HepG2 (cell line): ENCODE measurements at regions not wholly inside any gene's neighbourhood (a gene's known extent, or its start where the extent isn't known, plus 50 kb on each side); places are given as distances from the start of the nearest gene placed in this dataset.

ENCODE experiments used
- ATAC-seq: fragments of 200-7000 bp; cut with Tn5 transposase; 3 replicates; pipeline ENCODE4 v1.9.1; 2020; ENCODE audit warnings: mild to moderate bottlenecking, moderate library complexity
- BruUV-seq: library from RNA; stranded (reverse); fragments of 400-500 nt; replicated peaks from 2 replicates; lab custom pipeline; 2021; lab: Mats Ljungman, UMichigan
- CTCF ChIA-PET: fragments of 300-600 bp; formaldehyde crosslinking; extraction: SDS; loops from one replicate; lab custom pipeline; 2021; ENCODE audit warnings: low total read pairs, inconsistent platforms, low intra/inter-chr PET ratio; lab: Yijun Ruan, JAX
- POLR2A ChIA-PET: fragments of 350-600 bp; sonication (Branson Sonifier 250); formaldehyde crosslinking; loops from one replicate; lab custom pipeline; 2020; ENCODE audit warnings: antibody characterized with exemption, inconsistent platforms; lab: Yijun Ruan, JAX
- DNase-seq: peaks from one replicate; pipeline ENCODE4 v3.0.0-alpha.2; 2015; ENCODE audit warnings: low spot score
- FAIRE-seq: peaks from 3 replicates; lab custom pipeline; 2011; peaks lifted over from hg19 to GRCh38; lab: Jason Lieb, UNC
- H2AFZ ChIP-seq: one replicate; pipeline ENCODE4 v1.6.1; 2011; ENCODE audit warnings: low read length, inconsistent platforms
- H3K27ac ChIP-seq: fragments of 300-600 bp; 3 replicates; pipeline ENCODE4 v1.8.0; 2011; ENCODE audit warnings: mixed run types, mild to moderate bottlenecking, mixed read lengths, low read length, inconsistent platforms; ENCODE audit not compliant: insufficient read depth; ENCODE audit errors: extremely low read length
- H3K27me3 ChIP-seq, 2 experiments: fragments of 200-600 bp in 1 of 2; 2 replicates in 1 of 2; 3 replicates in 1 of 2; pipeline versions ENCODE4 v1.6.0 to v1.8.0; 2011; ENCODE audit warnings: low read length in 2 of 2, mild to moderate bottlenecking in 2 of 2, moderate library complexity in 2 of 2, inconsistent platforms in 1 of 2; ENCODE audit not compliant: insufficient read depth in 2 of 2, control insufficient read depth in 1 of 2
- H3K36me3 ChIP-seq, 2 experiments: fragments of 200-600 bp in 1 of 2; replicated peaks in 1 of 2; 2 replicates in 1 of 2; 3 replicates in 1 of 2; pipeline versions ENCODE4 v1.5.1 to v1.8.0; 2011; ENCODE audit warnings: low read length in 2 of 2, inconsistent platforms in 1 of 2; ENCODE audit not compliant: insufficient read depth in 2 of 2, control insufficient read depth in 1 of 2
- H3K4me1 ChIP-seq: 2 replicates; pipeline ENCODE4 v1.5.1; 2012; ENCODE audit warnings: low read length, inconsistent platforms; ENCODE audit not compliant: insufficient read depth
- H3K4me2 ChIP-seq: 2 replicates; pipeline ENCODE4 v1.6.0; 2011; ENCODE audit warnings: low read depth, low read length, inconsistent platforms
- H3K4me3 ChIP-seq, 3 experiments: fragments of 200-600 bp in 1 of 3; sonication (generic), shearing (Covaris generic) in 1 of 3; replicated peaks in 1 of 3; 2 replicates each; pipeline ENCODE4 v1.5.1; 2011 to 2016; ENCODE audit warnings: low read length in 3 of 3, inconsistent platforms in 2 of 3, low read depth in 2 of 3, mild to moderate bottlenecking in 2 of 3, control low read depth in 1 of 3, mixed read lengths in 1 of 3; ENCODE audit not compliant: insufficient read depth in 1 of 3
- H3K79me2 ChIP-seq: one replicate; pipeline ENCODE4 v1.6.1; 2011; ENCODE audit warnings: low read length, inconsistent platforms; ENCODE audit not compliant: insufficient read depth
- H3K9ac ChIP-seq: 2 replicates; pipeline ENCODE4 v1.6.0; 2011; ENCODE audit warnings: mild to moderate bottlenecking, low read depth, low read length, inconsistent platforms; ENCODE audit not compliant: insufficient read depth
- H3K9me3 ChIP-seq: 2 replicates; pipeline ENCODE4 v1.5.1; 2012; ENCODE audit warnings: mild to moderate bottlenecking, low read length
- H4K20me1 ChIP-seq: 2 replicates; pipeline ENCODE4 v1.6.0; 2011; ENCODE audit warnings: inconsistent platforms, mild to moderate bottlenecking, low read length, moderate library complexity; ENCODE audit not compliant: insufficient read depth
- DNMT3B ChIP-seq: conservative IDR thresholded peaks from 2 replicates; pipeline ENCODE4 v1.6.1; 2016; ENCODE audit warnings: missing biosample characterization, control low read depth
- FOXC1 ChIP-seq: sonication (generic); formaldehyde crosslinking; IDR thresholded peaks from 2 replicates; pipeline ENCODE4 v1.8.0; 2022; ENCODE audit warnings: mild to moderate bottlenecking, missing genetic modification reagents, borderline replicate concordance
- FOXP1 ChIP-seq, 2 experiments: fragments of 450-650 bp in 1 of 2; IDR thresholded peaks; 2 replicates each; pipeline ENCODE4 v1.6.1; 2017 to 2018; ENCODE audit warnings: antibody characterized with exemption in 1 of 2
- NPAS2 ChIP-seq: sonication (generic); formaldehyde crosslinking; IDR thresholded peaks from 2 replicates; pipeline ENCODE4 v1.8.0; 2022; ENCODE audit warnings: mild to moderate bottlenecking, missing genetic modification reagents, borderline replicate concordance
- RARA ChIP-seq: IDR thresholded peaks from 2 replicates; pipeline ENCODE4 v1.6.1; 2016; ENCODE audit warnings: missing genetic modification reagents, missing compliant biosample characterization
- TBL1XR1 ChIP-seq: fragments of 150-350 bp; IDR thresholded peaks from 2 replicates; pipeline ENCODE4 v1.6.1; 2014; ENCODE audit warnings: borderline replicate concordance, low read length; ENCODE audit not compliant: partially characterized antibody
- ZBTB4 ChIP-seq: sonication (generic); formaldehyde crosslinking; IDR thresholded peaks from 2 replicates; pipeline ENCODE4 v1.4.0; 2020; ENCODE audit warnings: missing genetic modification reagents, mild to moderate bottlenecking, borderline replicate concordance
- ZNF205 ChIP-seq: IDR thresholded peaks from 2 replicates; pipeline ENCODE4 v1.6.1; 2018; ENCODE audit warnings: missing biosample characterization, missing genetic modification reagents
- ZNF235 ChIP-seq: sonication (generic); formaldehyde crosslinking; IDR thresholded peaks from 2 replicates; pipeline ENCODE4 v1.8.1; 2023; ENCODE audit warnings: mild to moderate bottlenecking, missing genetic modification reagents, borderline replicate concordance
- ZNF605 ChIP-seq: sonication (generic); formaldehyde crosslinking; IDR thresholded peaks from 2 replicates; pipeline ENCODE4 v1.8.0; 2022; ENCODE audit warnings: mild to moderate bottlenecking, missing genetic modification reagents
- ZNF737 ChIP-seq: sonication (generic); formaldehyde crosslinking; IDR thresholded peaks from 2 replicates; pipeline ENCODE4 v1.5.0; 2020; ENCODE audit warnings: missing genetic modification reagents, mild to moderate bottlenecking, borderline replicate concordance
- WGBS: methylation state at CpG from one replicate; pipeline ENCODE4 v1.1.6; 2017; ENCODE audit warnings: low lambda C conversion rate; 5-methylcytosine and 5-hydroxymethylcytosine counted together
- in situ Hi-C: cut with HindIII; loops from 2 replicates; pipeline ENCODE4 v1.10.0; 2017; ENCODE audit warnings: low pct_unique_long_range_greater_than_20kb; ENCODE audit not compliant: extremely low pct_ligation_motif_present
- intact Hi-C: fragments of 100-400 bp; cut with micrococcal nuclease; formaldehyde crosslinking; loops from one replicate; pipeline ENCODE4 v1.10.0; 2022; ENCODE audit not compliant: unreplicated experiment
- TF ChIP-seq, protein P1 (sequence below): IDR thresholded peaks from 2 replicates; pipeline ENCODE4 v1.6.1; 2018; ENCODE audit warnings: missing genetic modification reagents, mild to moderate bottlenecking, missing compliant biosample characterization
- TF ChIP-seq, protein P2 (sequence below): sonication (generic); formaldehyde crosslinking; IDR thresholded peaks from 2 replicates; pipeline ENCODE4 v1.4.0; 2020; ENCODE audit warnings: mild to moderate bottlenecking, missing genetic modification reagents, borderline replicate concordance

DNA sequence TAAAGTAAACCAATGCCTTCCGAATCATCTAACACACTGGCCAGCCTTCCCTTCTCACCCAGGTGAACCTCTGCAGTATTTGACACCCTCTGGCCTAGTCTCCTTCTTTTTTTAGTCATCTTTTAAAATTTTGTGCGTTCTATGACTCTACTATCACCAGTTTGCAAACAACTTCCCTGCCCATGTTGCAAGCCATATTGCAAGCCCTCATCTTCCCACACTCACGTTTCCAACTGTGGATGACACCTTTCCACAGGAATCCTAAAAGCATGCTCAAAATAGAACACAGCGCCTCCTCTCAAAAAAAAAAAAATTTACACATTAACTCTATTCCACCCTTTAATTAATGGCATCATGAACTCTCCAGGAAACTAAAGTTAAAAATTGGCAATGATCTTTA is 440.1 kb downstream of the EFNB2 start:
- Histone ChIP-seq H3K4me2 (no peak overlapping the region), H3K9ac (no peak overlapping the region), H3K27ac (no peak overlapping the region), H3K27me3 (no peaks in the 10 kb centered on the region), H3K79me2 (no peaks in the 10 kb centered on the region), H3K4me3 (no peak overlapping the region), H3K4me1 (no peaks in the 10 kb centered on the region), H4K20me1 (no peaks in the 10 kb centered on the region), H3K36me3 (no peaks in the 10 kb centered on the region), H2AFZ (no peak overlapping the region), H3K9me3 (no peaks in the 10 kb centered on the region)
- FAIRE-seq (no peak), ATAC-seq (no peak), DNase-seq (no peak)
- in situ Hi-C loops = no loop called here
- 25% methylated on average over 4 of the region's 4 CpGs for WGBS
- BruUV-seq = no TSS peak
- CTCF ChIA-PET = no interaction called here
- POLR2A ChIA-PET = no interaction called here
- intact Hi-C loops = no loop called here
- no peak for TF ChIP-seq DNMT3B (CRISPR knock-in tag)
- no peak for TF ChIP-seq NPAS2 (CRISPR knock-in tag)
- no peak for TF ChIP-seq ZBTB4 (CRISPR knock-in tag)
- no peak for TF ChIP-seq FOXP1 (IDR thresholded peaks at IDR 0.05)
- no peak for TF ChIP-seq FOXP1 (CRISPR knock-in tag; IDR thresholded peaks at IDR 0.05)
- no peak for TF ChIP-seq ZNF205
- no peak for TF ChIP-seq ZNF605 (CRISPR knock-in tag)
- TF ChIP-seq FOXC1 (CRISPR knock-in tag) = no peak
- no peak for TF ChIP-seq ZNF235 (CRISPR knock-in tag)
- no peak for TF ChIP-seq TBL1XR1
- TF ChIP-seq, protein P1, sequence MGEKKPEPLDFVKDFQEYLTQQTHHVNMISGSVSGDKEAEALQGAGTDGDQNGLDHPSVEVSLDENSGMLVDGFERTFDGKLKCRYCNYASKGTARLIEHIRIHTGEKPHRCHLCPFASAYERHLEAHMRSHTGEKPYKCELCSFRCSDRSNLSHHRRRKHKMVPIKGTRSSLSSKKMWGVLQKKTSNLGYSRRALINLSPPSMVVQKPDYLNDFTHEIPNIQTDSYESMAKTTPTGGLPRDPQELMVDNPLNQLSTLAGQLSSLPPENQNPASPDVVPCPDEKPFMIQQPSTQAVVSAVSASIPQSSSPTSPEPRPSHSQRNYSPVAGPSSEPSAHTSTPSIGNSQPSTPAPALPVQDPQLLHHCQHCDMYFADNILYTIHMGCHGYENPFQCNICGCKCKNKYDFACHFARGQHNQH (CRISPR knock-in tag) = no peak
- TF ChIP-seq ZNF737 (CRISPR knock-in tag) = no peak
- TF ChIP-seq, protein P2, sequence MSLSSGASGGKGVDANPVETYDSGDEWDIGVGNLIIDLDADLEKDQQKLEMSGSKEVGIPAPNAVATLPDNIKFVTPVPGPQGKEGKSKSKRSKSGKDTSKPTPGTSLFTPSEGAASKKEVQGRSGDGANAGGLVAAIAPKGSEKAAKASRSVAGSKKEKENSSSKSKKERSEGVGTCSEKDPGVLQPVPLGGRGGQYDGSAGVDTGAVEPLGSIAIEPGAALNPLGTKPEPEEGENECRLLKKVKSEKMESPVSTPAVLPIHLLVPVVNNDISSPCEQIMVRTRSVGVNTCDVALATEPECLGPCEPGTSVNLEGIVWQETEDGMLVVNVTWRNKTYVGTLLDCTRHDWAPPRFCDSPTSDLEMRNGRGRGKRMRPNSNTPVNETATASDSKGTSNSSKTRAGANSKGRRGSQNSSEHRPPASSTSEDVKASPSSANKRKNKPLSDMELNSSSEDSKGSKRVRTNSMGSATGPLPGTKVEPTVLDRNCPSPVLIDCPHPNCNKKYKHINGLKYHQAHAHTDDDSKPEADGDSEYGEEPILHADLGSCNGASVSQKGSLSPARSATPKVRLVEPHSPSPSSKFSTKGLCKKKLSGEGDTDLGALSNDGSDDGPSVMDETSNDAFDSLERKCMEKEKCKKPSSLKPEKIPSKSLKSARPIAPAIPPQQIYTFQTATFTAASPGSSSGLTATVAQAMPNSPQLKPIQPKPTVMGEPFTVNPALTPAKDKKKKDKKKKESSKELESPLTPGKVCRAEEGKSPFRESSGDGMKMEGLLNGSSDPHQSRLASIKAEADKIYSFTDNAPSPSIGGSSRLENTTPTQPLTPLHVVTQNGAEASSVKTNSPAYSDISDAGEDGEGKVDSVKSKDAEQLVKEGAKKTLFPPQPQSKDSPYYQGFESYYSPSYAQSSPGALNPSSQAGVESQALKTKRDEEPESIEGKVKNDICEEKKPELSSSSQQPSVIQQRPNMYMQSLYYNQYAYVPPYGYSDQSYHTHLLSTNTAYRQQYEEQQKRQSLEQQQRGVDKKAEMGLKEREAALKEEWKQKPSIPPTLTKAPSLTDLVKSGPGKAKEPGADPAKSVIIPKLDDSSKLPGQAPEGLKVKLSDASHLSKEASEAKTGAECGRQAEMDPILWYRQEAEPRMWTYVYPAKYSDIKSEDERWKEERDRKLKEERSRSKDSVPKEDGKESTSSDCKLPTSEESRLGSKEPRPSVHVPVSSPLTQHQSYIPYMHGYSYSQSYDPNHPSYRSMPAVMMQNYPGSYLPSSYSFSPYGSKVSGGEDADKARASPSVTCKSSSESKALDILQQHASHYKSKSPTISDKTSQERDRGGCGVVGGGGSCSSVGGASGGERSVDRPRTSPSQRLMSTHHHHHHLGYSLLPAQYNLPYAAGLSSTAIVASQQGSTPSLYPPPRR (CRISPR knock-in tag) = no peak
- TF ChIP-seq RARA (CRISPR knock-in tag) = no peak
